Activated T-cell treated with anti-CD3 and anti-CD28 coated beads, Interleukin-2, amount 50 U/mL, for 72 hours (primary cell): ENCODE measurements at regions not wholly inside any gene's neighbourhood (a gene's known extent, or its start where the extent isn't known, plus 50 kb on each side); places are given as distances from the start of the nearest gene placed in this dataset.

Source experiments
- ATAC-seq, 2 donors: fragments of 150-1000 bp; cut with Tn5 transposase; replicated peaks in 1 of 2; 2 replicates each; pipeline ENCODE4 v1.10.0; 2021; ENCODE audit warnings: moderate library complexity in 2 of 2, mild to moderate bottlenecking in 1 of 2
- DNase-seq, 2 donors: peaks; one replicate each; pipeline ENCODE4 v3.0.0; 2021 to 2022; ENCODE audit warnings: mixed read lengths in 1 of 2
- H3K27ac Mint-ChIP-seq: one replicate; pipeline ENCODE4 v1.8.0; 2022; ENCODE audit warnings: mild to moderate bottlenecking, moderate library complexity, mixed read lengths
- H3K27me3 Mint-ChIP-seq: one replicate; pipeline ENCODE4 v1.8.0; 2022; ENCODE audit warnings: low read depth, mixed read lengths
- H3K36me3 Mint-ChIP-seq, 2 donors: one replicate each; pipeline ENCODE4 v1.8.0; 2022; ENCODE audit warnings: mixed read lengths in 2 of 2, mild to moderate bottlenecking in 1 of 2; ENCODE audit not compliant: insufficient read depth in 2 of 2
- H3K4me1 Mint-ChIP-seq: one replicate; pipeline ENCODE4 v1.8.0; 2022; ENCODE audit warnings: low read depth, mixed read lengths
- H3K4me3 Mint-ChIP-seq, 2 donors: one replicate each; pipeline ENCODE4 v1.8.0; 2022; ENCODE audit warnings: mild to moderate bottlenecking in 2 of 2, mixed read lengths in 2 of 2, moderate library complexity in 2 of 2
- H3K9me3 Mint-ChIP-seq, 2 donors: one replicate each; pipeline ENCODE4 v1.8.0; 2022; ENCODE audit warnings: mixed read lengths in 2 of 2

- Mint-ChIP-seq H3K4me3 (no peak overlapping the region), H3K27me3 (no peaks in the 10 kb centered on the region), H3K4me1 (no peaks in the 10 kb centered on the region), H3K36me3 (no peaks in the 10 kb centered on the region), H3K9me3 (peaks cover 0 to 1% of the 10 kb centered on the region in 2 donors), H3K27ac (no peak overlapping the region)
- ATAC-seq = no peak
- DNase-seq = no peak
Observed at GRCh38 chr7:121603886-121604285, 207.8 kb upstream of the FAM3C start.

- ATAC-seq = no peak
- DNase-seq = no peak
- no peak overlapping the region for H3K27ac Mint-ChIP-seq
Observed at GRCh38 chr7:121599887-121600286, 203.8 kb upstream of the FAM3C start.

GRCh38 chr7:121595758-121596696 is 199.9 kb upstream of the FAM3C start:
- no peaks in the 10 kb centered on the region for H3K4me1 Mint-ChIP-seq
- H3K9me3 Mint-ChIP-seq = peaks cover 0 to 2% of the 10 kb centered on the region in 2 donors
- no peak for ATAC-seq
- H3K4me3 Mint-ChIP-seq = no peak overlapping the region
- H3K27ac Mint-ChIP-seq = no peak overlapping the region
- peaks cover 16% of the 10 kb centered on the region for H3K27me3 Mint-ChIP-seq
- H3K36me3 Mint-ChIP-seq = no peaks in the 10 kb centered on the region
- DNase-seq = no peak

More at GRCh38 chr7:121599887-121600286, 203.8 kb upstream of the FAM3C start:
- peaks cover 0 to 2% of the 10 kb centered on the region in 2 donors for H3K9me3 Mint-ChIP-seq
- no peak overlapping the region for H3K4me3 Mint-ChIP-seq
- no peaks in the 10 kb centered on the region for H3K4me1 Mint-ChIP-seq
- peaks cover 8% of the 10 kb centered on the region for H3K27me3 Mint-ChIP-seq
- H3K36me3 Mint-ChIP-seq = no peaks in the 10 kb centered on the region

GRCh38 chr7:121591926-121592325 is 195.8 kb upstream of the FAM3C start:
- ATAC-seq = no peak
- Mint-ChIP-seq H3K9me3 (peaks cover 0 to 2% of the 10 kb centered on the region in 2 donors), H3K36me3 (no peaks in the 10 kb centered on the region), H3K27ac (no peak overlapping the region), H3K4me1 (no peaks in the 10 kb centered on the region), H3K4me3 (no peak overlapping the region), H3K27me3 (peaks cover 23% of the 10 kb centered on the region)
- no peak for DNase-seq

- no peak overlapping the region for H3K4me3 Mint-ChIP-seq
- peaks cover 7% of the 10 kb centered on the region for H3K27me3 Mint-ChIP-seq
- H3K27ac Mint-ChIP-seq = no peak overlapping the region
- ATAC-seq (no peak), DNase-seq (no peak)
- no peaks in the 10 kb centered on the region for H3K36me3 Mint-ChIP-seq
- H3K4me1 Mint-ChIP-seq = no peaks in the 10 kb centered on the region
- peaks cover 0 to 2% of the 10 kb centered on the region in 2 donors for H3K9me3 Mint-ChIP-seq
Observed at GRCh38 chr7:121587435-121587834, 191.3 kb upstream of the FAM3C start.

GRCh38 chr7:121582258-121582657 is 186.2 kb upstream of the FAM3C start:
- DNase-seq (no peak), ATAC-seq (no peak)
- no peaks in the 10 kb centered on the region for H3K4me1 Mint-ChIP-seq
- H3K27me3 Mint-ChIP-seq = no peaks in the 10 kb centered on the region
- no peaks in the 10 kb centered on the region for H3K9me3 Mint-ChIP-seq
- no peaks in the 10 kb centered on the region for H3K36me3 Mint-ChIP-seq
- H3K27ac Mint-ChIP-seq = no peak overlapping the region
- H3K4me3 Mint-ChIP-seq = no peak overlapping the region

GRCh38 chr7:121579639-121580038 is 183.5 kb upstream of the FAM3C start:
- Mint-ChIP-seq H3K4me1 (no peaks in the 10 kb centered on the region), H3K9me3 (no peaks in the 10 kb centered on the region), H3K4me3 (no peak overlapping the region), H3K27me3 (peaks cover 8% of the 10 kb centered on the region), H3K36me3 (no peaks in the 10 kb centered on the region), H3K27ac (no peak overlapping the region)
- DNase-seq = no peak
- no peak for ATAC-seq

- H3K27me3 Mint-ChIP-seq = peaks cover 17% of the 10 kb centered on the region
- ATAC-seq = no peak
- no peak for DNase-seq
- no peaks in the 10 kb centered on the region for H3K4me1 Mint-ChIP-seq
- H3K9me3 Mint-ChIP-seq = no peaks in the 10 kb centered on the region
- H3K27ac Mint-ChIP-seq = no peak overlapping the region
- H3K4me3 Mint-ChIP-seq = no peak overlapping the region
- no peaks in the 10 kb centered on the region for H3K36me3 Mint-ChIP-seq
Observed at GRCh38 chr7:121578669-121579068, 182.6 kb upstream of the FAM3C start.

- no peak overlapping the region for H3K4me3 Mint-ChIP-seq
- H3K27me3 Mint-ChIP-seq = peaks cover 17% of the 10 kb centered on the region
- no peaks in the 10 kb centered on the region for H3K9me3 Mint-ChIP-seq
- H3K27ac Mint-ChIP-seq = no peak overlapping the region
- H3K4me1 Mint-ChIP-seq = no peaks in the 10 kb centered on the region
- no peaks in the 10 kb centered on the region for H3K36me3 Mint-ChIP-seq
- ATAC-seq (no peak), DNase-seq (no peak)
Observed at GRCh38 chr7:121576148-121576917, 180.2 kb upstream of the FAM3C start.

- DNase-seq (no peak), ATAC-seq (no peak)
- Mint-ChIP-seq H3K27me3 (peaks cover 17% of the 10 kb centered on the region), H3K36me3 (no peaks in the 10 kb centered on the region), H3K27ac (no peak overlapping the region), H3K9me3 (no peaks in the 10 kb centered on the region), H3K4me3 (no peak overlapping the region), H3K4me1 (no peaks in the 10 kb centered on the region)
Observed at GRCh38 chr7:121575194-121575765, 179.2 kb upstream of the FAM3C start.

- Mint-ChIP-seq H3K4me1 (no peaks in the 10 kb centered on the region), H3K27ac (no peak overlapping the region), H3K36me3 (no peaks in the 10 kb centered on the region), H3K4me3 (no peak overlapping the region), H3K9me3 (no peaks in the 10 kb centered on the region), H3K27me3 (peaks cover 19% of the 10 kb centered on the region)
- ATAC-seq (no peak), DNase-seq (no peak)
Observed at GRCh38 chr7:121574109-121574508, 178.0 kb upstream of the FAM3C start.

GRCh38 chr7:121572615-121573014 is 176.5 kb upstream of the FAM3C start:
- H3K4me1 Mint-ChIP-seq = no peaks in the 10 kb centered on the region
- DNase-seq (no peak), ATAC-seq (no peak)
- no peaks in the 10 kb centered on the region for H3K36me3 Mint-ChIP-seq
- H3K4me3 Mint-ChIP-seq = no peak overlapping the region
- H3K27me3 Mint-ChIP-seq = peaks cover 30% of the 10 kb centered on the region
- H3K27ac Mint-ChIP-seq = no peak overlapping the region
- H3K9me3 Mint-ChIP-seq = no peaks in the 10 kb centered on the region

GRCh38 chr7:121570365-121570764 is 174.3 kb upstream of the FAM3C start:
- Mint-ChIP-seq H3K4me1 (no peaks in the 10 kb centered on the region), H3K36me3 (no peaks in the 10 kb centered on the region), H3K27me3 (peaks cover 22% of the 10 kb centered on the region), H3K4me3 (no peak overlapping the region), H3K9me3 (no peaks in the 10 kb centered on the region), H3K27ac (no peak overlapping the region)
- ATAC-seq = no peak
- DNase-seq = no peak
